Trophoblast cell (in vitro differentiated cells and primary cell): ENCODE measurements at regions not wholly inside any gene's neighbourhood (a gene's known extent, or its start where the extent isn't known, plus 50 kb on each side); places are given as distances from the start of the nearest gene placed in this dataset.
A peak's percentile ranks its signal among the peaks of the same experiment; 100 is the strongest.

Experiments used
- DNase-seq, 2 donors: peaks; one replicate each; pipeline ENCODE4 v3.0.0-alpha.2; 2016
- H2AFZ ChIP-seq: 2 replicates; pipeline ENCODE4 v1.6.1; 2013; ENCODE audit warnings: low read length, moderate library complexity, mild to moderate bottlenecking; ENCODE audit not compliant: insufficient read depth, poor library complexity
- H2AK5ac ChIP-seq: 2 replicates; pipeline ENCODE4 v1.6.1; 2013; ENCODE audit warnings: mild to moderate bottlenecking, low read length
- H2BK120ac ChIP-seq: 2 replicates; pipeline ENCODE4 v1.6.1; 2013; ENCODE audit warnings: low read length, mild to moderate bottlenecking, moderate library complexity; ENCODE audit not compliant: insufficient read depth, poor library complexity
- H2BK12ac ChIP-seq: 2 replicates; pipeline ENCODE4 v1.6.1; 2013; ENCODE audit warnings: mild to moderate bottlenecking, low read length, moderate library complexity
- H2BK5ac ChIP-seq: 2 replicates; pipeline ENCODE4 v1.6.1; 2013; ENCODE audit warnings: low read length, low read depth, moderate library complexity, mild to moderate bottlenecking; ENCODE audit not compliant: poor library complexity
- H3K14ac ChIP-seq: 2 replicates; pipeline ENCODE4 v1.6.1; 2013; ENCODE audit warnings: mild to moderate bottlenecking, low read length
- H3K18ac ChIP-seq: 2 replicates; pipeline ENCODE4 v1.6.1; 2013; ENCODE audit warnings: mild to moderate bottlenecking, low read length
- H3K23ac ChIP-seq: 2 replicates; pipeline ENCODE4 v1.6.1; 2013; ENCODE audit warnings: low read length
- H3K27ac ChIP-seq: 2 replicates; pipeline ENCODE4 v1.5.1; 2013; ENCODE audit warnings: low read depth, mild to moderate bottlenecking, inconsistent platforms, low read length, moderate library complexity
- H3K27me3 ChIP-seq: 2 replicates; pipeline ENCODE4 v1.6.1; 2013; ENCODE audit warnings: inconsistent platforms, mild to moderate bottlenecking, low read length, moderate library complexity; ENCODE audit not compliant: insufficient read depth
- H3K36me3 ChIP-seq, 2 experiments: 1 replicate in 1 of 2; 2 replicates in 1 of 2; pipeline ENCODE4 v1.6.1; 2013; ENCODE audit warnings: low read length in 2 of 2, mild to moderate bottlenecking in 2 of 2, moderate library complexity in 1 of 2; ENCODE audit not compliant: insufficient read depth in 2 of 2, control insufficient read depth in 1 of 2
- H3K4ac ChIP-seq: 2 replicates; pipeline ENCODE4 v1.6.1; 2013; ENCODE audit warnings: low read depth, mild to moderate bottlenecking, low read length, moderate library complexity
- H3K4me1 ChIP-seq, 2 experiments: 1 replicate in 1 of 2; 2 replicates in 1 of 2; pipeline ENCODE4 v1.6.1; 2013; ENCODE audit warnings: low read length in 2 of 2, mild to moderate bottlenecking in 2 of 2, moderate library complexity in 1 of 2; ENCODE audit not compliant: insufficient read depth in 2 of 2, control insufficient read depth in 1 of 2
- H3K4me2 ChIP-seq: 2 replicates; pipeline ENCODE4 v1.6.1; 2013; ENCODE audit warnings: inconsistent platforms, mild to moderate bottlenecking, low read length, moderate library complexity
- H3K4me3 ChIP-seq: 2 replicates; pipeline ENCODE4 v1.5.1; 2013; ENCODE audit warnings: mild to moderate bottlenecking, low read depth, low read length, inconsistent platforms
- H3K79me1 ChIP-seq: one replicate; pipeline ENCODE4 v1.6.1; 2013; ENCODE audit warnings: low read length
- H3K79me2 ChIP-seq: 2 replicates; pipeline ENCODE4 v1.6.1; 2013; ENCODE audit warnings: low read length, mild to moderate bottlenecking; ENCODE audit not compliant: control insufficient read depth, insufficient read depth, poor library complexity
- H3K9ac ChIP-seq: 2 replicates; pipeline ENCODE4 v1.6.1; 2013; ENCODE audit warnings: mild to moderate bottlenecking, low read length
- H3K9me3 ChIP-seq: 2 replicates; pipeline ENCODE4 v1.6.1; 2013; ENCODE audit warnings: low read depth, mild to moderate bottlenecking, control low read depth, inconsistent platforms, low read length; ENCODE audit not compliant: insufficient read depth
- H4K12ac ChIP-seq: 2 replicates; pipeline ENCODE4 v1.6.1; 2013; ENCODE audit warnings: low read depth, mild to moderate bottlenecking, low read length, moderate library complexity
- H4K8ac ChIP-seq: 2 replicates; pipeline ENCODE4 v1.6.1; 2013; ENCODE audit warnings: low read depth, mild to moderate bottlenecking, low read length, moderate library complexity
- H4K91ac ChIP-seq: one replicate; pipeline ENCODE4 v1.6.1; 2013; ENCODE audit warnings: low read depth, mild to moderate bottlenecking, low read length, moderate library complexity
- WGBS: extraction: QIAGEN DNeasy Blood & Tissue Kit; methylation state at CpG from one replicate; pipeline ENCODE4 v1.1.7; 2013; ENCODE audit warnings: missing lambda C conversion rate; ENCODE audit not compliant: insufficient read length, insufficient coverage; ENCODE audit errors: extremely low coverage; 5-methylcytosine and 5-hydroxymethylcytosine counted together

- no peak overlapping the region for H3K27ac ChIP-seq
- H3K4me1 ChIP-seq, result peaks cover 0 to 2% of the 10 kb centered on the region in 2 experiments
Observed at GRCh38 chr10:89846786-89847185, 145.4 kb downstream of the KIF20B start.

GRCh38 chr10:89852872-89853271 is 151.5 kb downstream of the KIF20B start:
- Histone ChIP-seq H4K12ac (no peak overlapping the region), H3K4ac (no peak overlapping the region), H4K91ac (no peak overlapping the region), H2BK12ac (no peak overlapping the region), H4K8ac (no peak overlapping the region), H3K79me2 (no peaks in the 10 kb centered on the region), H3K18ac (no peak overlapping the region), H2AK5ac (no peak overlapping the region), H3K23ac (no peak overlapping the region), H3K9me3 (no peaks in the 10 kb centered on the region), H3K79me1 (no peaks in the 10 kb centered on the region), H2BK120ac (no peak overlapping the region), H3K36me3 (no peaks in the 10 kb centered on the region), H3K4me3 (no peak overlapping the region), H3K27me3 (no peaks in the 10 kb centered on the region), H2AFZ (no peak overlapping the region), H3K27ac (no peak overlapping the region), H2BK5ac (no peak overlapping the region), H3K4me2 (no peak overlapping the region), H3K4me1 (no peaks in the 10 kb centered on the region), H3K14ac (no peak overlapping the region), H3K9ac (no peak overlapping the region)
- no peak for DNase-seq
- no CpG with 5 or more reads among the region's 5 CpGs for WGBS

More at GRCh38 chr10:89846786-89847185, 145.4 kb downstream of the KIF20B start:
- H3K36me3 ChIP-seq, result no peaks in the 10 kb centered on the region
- H4K91ac ChIP-seq, result no peak overlapping the region
- H2BK12ac ChIP-seq, result no peak overlapping the region
- H3K9ac ChIP-seq, result no peak overlapping the region
- H3K18ac ChIP-seq, result no peak overlapping the region
- no peak overlapping the region for H3K4me2 ChIP-seq
- no peaks in the 10 kb centered on the region for H3K79me2 ChIP-seq
- H2BK120ac ChIP-seq, result no peak overlapping the region
- H4K8ac ChIP-seq, result no peak overlapping the region
- no peak overlapping the region for H3K23ac ChIP-seq
- no peaks in the 10 kb centered on the region for H3K27me3 ChIP-seq
- no peak overlapping the region for H2AFZ ChIP-seq
- H3K4me3 ChIP-seq, result no peak overlapping the region
- no peak overlapping the region for H3K4ac ChIP-seq
- H2AK5ac ChIP-seq, result no peak overlapping the region
- WGBS, result no CpG with 5 or more reads among the region's 1 CpG
- no peak overlapping the region for H3K14ac ChIP-seq
- H3K9me3 ChIP-seq, result no peaks in the 10 kb centered on the region
- DNase-seq, result no peak
- no peaks in the 10 kb centered on the region for H3K79me1 ChIP-seq
- no peak overlapping the region for H4K12ac ChIP-seq
- no peak overlapping the region for H2BK5ac ChIP-seq

GRCh38 chr10:89853781-89854191 is 152.4 kb downstream of the KIF20B start:
- WGBS, result no CpG with 5 or more reads among the region's 18 CpGs
- no peaks in the 10 kb centered on the region for H3K27me3 ChIP-seq
- peak in 1 of 2 donors; percentile 17 for DNase-seq

GRCh38 chr10:89857431-89858042 is 156.1 kb downstream of the KIF20B start:
- Histone ChIP-seq H2AK5ac (no peak overlapping the region), H2BK12ac (no peak overlapping the region), H3K23ac (no peak overlapping the region), H2BK120ac (no peak overlapping the region), H3K36me3 (no peaks in the 10 kb centered on the region), H3K27me3 (no peaks in the 10 kb centered on the region), H3K9ac (no peak overlapping the region), H3K79me2 (no peaks in the 10 kb centered on the region), H2BK5ac (no peak overlapping the region), H4K12ac (no peak overlapping the region), H3K4me1 (peaks cover 0 to 3% of the 10 kb centered on the region in 2 experiments), H3K18ac (no peak overlapping the region), H2AFZ (no peak overlapping the region), H3K4ac (no peak overlapping the region), H4K91ac (no peak overlapping the region), H3K4me3 (no peak overlapping the region), H3K79me1 (no peaks in the 10 kb centered on the region), H3K4me2 (no peak overlapping the region), H3K14ac (no peak overlapping the region), H4K8ac (no peak overlapping the region), H3K27ac (no peak overlapping the region), H3K9me3 (no peaks in the 10 kb centered on the region)
- WGBS, result no CpG with 5 or more reads among the region's 1 CpG
- DNase-seq, result no peak

More at GRCh38 chr10:89853781-89854191, 152.4 kb downstream of the KIF20B start:
- Histone ChIP-seq H3K23ac (no peak overlapping the region), H4K12ac (no peak overlapping the region), H2AK5ac (no peak overlapping the region), H3K79me2 (no peaks in the 10 kb centered on the region), H3K18ac (no peak overlapping the region), H3K79me1 (no peaks in the 10 kb centered on the region), H3K27ac (no peak overlapping the region), H3K9me3 (no peaks in the 10 kb centered on the region), H2AFZ (no peak overlapping the region), H3K4me2 (no peak overlapping the region), H4K91ac (no peak overlapping the region), H3K9ac (no peak overlapping the region), H2BK12ac (no peak overlapping the region), H4K8ac (no peak overlapping the region), H3K4me3 (no peak overlapping the region), H3K36me3 (no peaks in the 10 kb centered on the region), H3K4me1 (no peaks in the 10 kb centered on the region), H3K4ac (no peak overlapping the region), H3K14ac (no peak overlapping the region), H2BK5ac (no peak overlapping the region), H2BK120ac (no peak overlapping the region)
